ENCODE measurements at regions not wholly inside any gene's neighbourhood (a gene's known extent, or its start where the extent isn't known, plus 50 kb on each side); places are given as distances from the start of the nearest gene placed in this dataset.

- DNase-seq (ENCODE audit: extremely low read depth, low read depth): no peak
- no peak for TF ChIP-seq CTCF (IDR thresholded peaks at IDR 0.05; ENCODE audit: low read depth, low read length)
These were observed 242.0 kb upstream of the RBFOX1 start for GRCh38 chr16:7090628-7091115.

GRCh38 chr16:7089751-7090150, 242.9 kb upstream of the RBFOX1 start:
- TF ChIP-seq CTCF (IDR thresholded peaks at IDR 0.05; ENCODE audit: low read depth, low read length): no peak
- no peak for DNase-seq (ENCODE audit: extremely low read depth, low read depth)

- TF ChIP-seq CTCF (IDR thresholded peaks at IDR 0.05; ENCODE audit: low read depth, low read length): no peak
- DNase-seq (ENCODE audit: extremely low read depth, low read depth): no peak
These were observed 243.9 kb upstream of the RBFOX1 start for GRCh38 chr16:7088711-7089110.

DNA sequence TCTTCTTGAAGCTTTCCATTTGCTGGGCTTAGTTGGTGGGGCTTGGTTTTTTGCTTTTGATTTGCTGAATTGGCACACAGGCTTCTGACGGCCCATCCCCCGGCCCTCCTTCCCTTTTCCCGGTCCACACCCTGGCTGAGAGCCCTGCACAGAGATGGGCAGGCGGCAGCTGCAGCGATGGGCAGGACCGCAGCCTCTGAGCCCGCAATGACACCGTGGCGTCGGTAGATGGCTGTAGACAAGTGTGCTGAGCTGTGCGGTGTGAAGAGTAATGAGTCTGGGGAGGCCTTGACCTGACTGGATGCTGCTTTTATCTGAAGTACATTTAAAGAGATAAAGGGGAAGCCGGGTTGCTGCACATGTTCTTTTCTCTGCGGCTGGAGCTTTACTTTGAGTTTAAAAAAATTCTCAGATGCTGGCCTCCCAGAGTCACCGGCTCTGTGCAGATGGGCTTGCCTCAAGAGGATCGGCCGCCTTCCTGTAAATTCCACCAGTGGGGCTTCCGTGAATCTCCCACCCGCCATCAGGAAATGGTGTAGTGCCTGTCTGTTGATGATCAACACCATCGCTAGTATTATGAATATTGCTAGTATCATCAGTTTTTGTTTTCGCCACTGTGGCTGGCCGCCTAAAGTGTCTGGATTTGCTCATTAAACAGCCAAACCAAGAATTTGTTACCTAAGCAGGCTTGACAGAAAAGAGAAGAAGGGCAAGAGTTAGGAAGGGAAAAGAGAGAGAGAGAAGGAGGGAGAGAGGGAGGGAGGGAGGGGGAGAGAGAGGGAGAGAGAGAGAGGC, 245.6 kb upstream of the RBFOX1 start:
- no peak for TF ChIP-seq CTCF (IDR thresholded peaks at IDR 0.05; ENCODE audit: low read depth, low read length)
- no peak for DNase-seq (ENCODE audit: extremely low read depth, low read depth)

DNA sequence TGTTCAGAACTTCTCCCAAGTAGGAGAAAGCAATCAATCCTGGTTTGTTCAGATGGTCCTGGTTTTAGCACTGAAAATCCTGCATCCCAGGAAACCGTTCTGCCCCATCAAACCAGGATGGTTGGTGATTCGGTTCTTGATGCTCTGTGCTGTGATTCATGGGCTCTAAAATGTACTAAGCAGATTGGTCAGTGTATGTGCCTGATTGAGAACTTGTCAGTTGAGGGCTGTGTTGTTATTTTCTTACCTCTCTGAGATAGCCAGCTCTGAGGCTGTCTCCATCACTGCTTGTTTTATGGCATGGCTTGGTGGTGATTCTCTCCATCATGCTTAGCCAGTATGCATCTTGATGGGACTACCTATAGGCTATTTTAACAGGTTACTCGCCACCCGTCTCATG, 246.9 kb upstream of the RBFOX1 start:
- DNase-seq (ENCODE audit: extremely low read depth, low read depth): no peak
- TF ChIP-seq CTCF (IDR thresholded peaks at IDR 0.05; ENCODE audit: low read depth, low read length): no peak

DNA sequence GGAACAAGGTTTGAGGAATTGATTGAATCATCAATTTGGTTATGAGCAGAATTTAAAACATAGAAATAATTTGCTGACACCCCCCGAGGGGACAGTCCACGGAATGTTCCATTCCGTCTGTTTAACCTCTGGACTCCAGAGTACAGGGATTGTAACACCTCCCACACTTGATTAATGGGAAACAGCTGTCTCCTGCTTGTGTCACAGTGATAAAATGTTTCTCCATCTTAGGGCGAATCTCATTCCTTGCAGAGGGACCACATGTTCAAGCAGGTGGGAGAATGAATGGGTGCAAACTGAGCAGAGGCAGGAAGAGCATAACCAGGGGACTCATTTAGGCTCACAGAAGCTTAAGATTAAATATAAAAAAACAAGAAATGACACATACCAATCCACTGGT, 249.5 kb upstream of the RBFOX1 start:
- no peak for DNase-seq (ENCODE audit: extremely low read depth, low read depth)
- TF ChIP-seq CTCF (IDR thresholded peaks at IDR 0.05; ENCODE audit: low read depth, low read length): no peak

DNA sequence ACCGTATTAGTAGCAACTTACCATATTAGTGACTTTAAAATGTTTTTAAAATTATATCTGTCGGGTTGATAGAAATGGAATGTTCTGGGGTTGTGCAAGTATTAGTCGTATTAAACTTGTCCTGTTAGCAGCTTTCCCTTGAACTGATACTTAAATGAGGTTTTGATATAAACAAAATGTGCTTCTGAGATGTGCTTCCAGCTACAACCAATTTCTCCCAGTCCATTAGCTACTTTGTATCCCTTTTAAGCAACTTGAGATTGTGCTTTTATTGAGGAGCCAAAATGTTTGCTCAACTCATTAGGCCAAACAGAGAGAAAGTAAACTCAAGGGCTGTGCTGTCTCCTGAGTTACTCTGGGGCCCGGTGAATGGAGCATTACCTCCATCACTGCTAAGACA, 255.0 kb upstream of the RBFOX1 start:
- no peak for TF ChIP-seq CTCF (IDR thresholded peaks at IDR 0.05; ENCODE audit: low read depth, low read length)

More for the DNA sequence above, 255.0 kb upstream of the RBFOX1 start:
- no peak for DNase-seq (ENCODE audit: extremely low read depth, low read depth)
